GM19328 (cell line): ENCODE measurements at regions not wholly inside any gene's neighbourhood (a gene's known extent, or its start where the extent isn't known, plus 50 kb on each side); places are given as distances from the start of the nearest gene placed in this dataset.

Experiments
- ATAC-seq: cut with Tn5 transposase; IDR thresholded peaks from one replicate; pipeline ENCODE4 v1.9.1; 2021; ENCODE audit warnings: mild to moderate bottlenecking, moderate library complexity; ENCODE audit not compliant: unreplicated experiment

- ATAC-seq: no peak
These were observed 61.2 kb upstream of the KCNMB2 start for GRCh38 chr3:178475062-178475461.

GRCh38 chr3:178476886-178477285, 59.4 kb upstream of the KCNMB2 start:
- no peak for ATAC-seq

- ATAC-seq: no peak
These were observed 56.8 kb upstream of the KCNMB2 start for GRCh38 chr3:178479446-178479845.

- ATAC-seq: no peak
These were observed 56.4 kb upstream of the KCNMB2 start for GRCh38 chr3:178479860-178480259.

GRCh38 chr3:178480274-178480673, 56.0 kb upstream of the KCNMB2 start:
- peak; percentile 25 for ATAC-seq

- ATAC-seq: peak; percentile 99
These were observed 55.4 kb upstream of the KCNMB2 start for GRCh38 chr3:178480795-178481194.

GRCh38 chr3:178482981-178483380, 53.3 kb upstream of the KCNMB2 start:
- no peak for ATAC-seq

GRCh38 chr3:178483704-178484103, 52.5 kb upstream of the KCNMB2 start:
- ATAC-seq: no peak

GRCh38 chr3:178485756-178486155, 50.5 kb upstream of the KCNMB2 start:
- no peak for ATAC-seq
